ENCODE measurements at regions not wholly inside any gene's neighbourhood (a gene's known extent, or its start where the extent isn't known, plus 50 kb on each side); places are given as distances from the start of the nearest gene placed in this dataset.

- no peak overlapping the region for H3K27ac ChIP-seq
Measured at GRCh38 chr2:121818546-121818945, 63.1 kb downstream of the TSN start.

GRCh38 chr2:121819846-121820245, 64.4 kb downstream of the TSN start:
- Histone ChIP-seq H3K4me3 (no peak overlapping the region), H3K27ac (no peak overlapping the region)
- DNase-seq (ENCODE audit: low spot score): no peak
- no peak for TF ChIP-seq CTCF (IDR thresholded peaks at IDR 0.05)

More at GRCh38 chr2:121818546-121818945, 63.1 kb downstream of the TSN start:
- TF ChIP-seq CTCF (IDR thresholded peaks at IDR 0.05): no peak
- H3K4me3 ChIP-seq: no peak overlapping the region
- DNase-seq (ENCODE audit: low spot score): no peak

- DNase-seq (ENCODE audit: low spot score): no peak
- Histone ChIP-seq H3K27ac (no peak overlapping the region), H3K4me3 (no peak overlapping the region)
- TF ChIP-seq CTCF (IDR thresholded peaks at IDR 0.05): no peak
Measured at GRCh38 chr2:121821476-121822158, 66.2 kb downstream of the TSN start.

- Histone ChIP-seq H3K4me3 (no peak overlapping the region), H3K27ac (no peak overlapping the region)
- no peak for DNase-seq (ENCODE audit: low spot score)
- TF ChIP-seq CTCF (IDR thresholded peaks at IDR 0.05): no peak
Measured at GRCh38 chr2:121824264-121824663, 68.8 kb downstream of the TSN start.

- no peak for DNase-seq (ENCODE audit: low spot score)
- no peak for TF ChIP-seq CTCF (IDR thresholded peaks at IDR 0.05)
- Histone ChIP-seq H3K4me3 (no peak overlapping the region), H3K27ac (no peak overlapping the region)
Measured at GRCh38 chr2:121825003-121825950, 69.8 kb downstream of the TSN start.

- H3K27ac ChIP-seq: no peak overlapping the region
- H3K4me3 ChIP-seq: no peak overlapping the region
- no peak for DNase-seq (ENCODE audit: low spot score)
- no peak for TF ChIP-seq CTCF (IDR thresholded peaks at IDR 0.05)
Measured at GRCh38 chr2:121826036-121826435, 70.6 kb downstream of the TSN start.
